GM04504 (cell line): ENCODE measurements at regions not wholly inside any gene's neighbourhood (a gene's known extent, or its start where the extent isn't known, plus 50 kb on each side); places are given as distances from the start of the nearest gene placed in this dataset.
"Not testable (repeated sequence)": the region's sequence is repeated elsewhere in the genome, so short reads cannot be mapped to it uniquely, and the experiment has no call there.

ENCODE experiments used
- DNase-seq: peaks from one replicate; pipeline ENCODE4 v3.0.0-alpha.2; 2012; ENCODE audit warnings: low read depth

DNA sequence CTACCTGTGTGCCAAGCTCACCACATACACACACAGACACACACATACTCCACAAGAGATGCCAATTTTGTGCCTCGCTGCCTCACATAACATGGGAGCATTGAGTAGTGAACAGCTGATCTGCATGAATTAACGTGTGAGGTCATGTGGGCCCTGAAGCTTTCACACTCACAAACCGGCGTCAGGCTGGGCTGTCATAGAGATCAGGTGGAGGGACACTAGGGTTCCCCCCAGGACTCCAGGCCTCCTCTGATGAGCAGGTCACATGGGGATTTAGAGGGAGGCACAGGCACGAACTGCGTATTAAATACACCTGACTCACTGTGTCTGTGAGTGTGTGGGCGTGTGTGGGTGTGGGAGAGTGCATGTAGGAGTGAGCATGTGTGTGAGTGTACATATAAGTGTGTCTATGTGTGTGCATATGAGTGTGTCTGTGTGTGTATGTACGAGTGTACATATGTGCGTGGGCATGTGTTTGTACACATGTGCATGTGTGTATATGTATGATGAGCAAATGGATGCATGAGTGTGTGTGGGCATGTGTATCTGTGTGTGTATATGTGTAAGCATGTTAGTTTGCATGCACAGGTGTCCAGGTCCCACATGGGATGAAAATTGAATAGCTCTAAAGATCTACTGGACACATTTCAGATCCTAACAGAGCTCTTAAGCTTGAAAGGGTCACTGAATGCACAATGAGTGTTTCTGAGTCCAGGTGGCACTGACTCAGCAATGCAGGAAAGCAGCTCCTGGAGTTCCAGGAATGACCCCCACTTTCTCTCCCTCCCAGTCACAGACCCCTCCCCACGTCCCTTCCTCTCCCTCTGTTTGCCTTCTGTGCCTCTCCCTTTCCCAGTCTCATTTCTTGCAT lies 336.6 kb downstream of the PREX1 start:
- no peak for DNase-seq

DNA sequence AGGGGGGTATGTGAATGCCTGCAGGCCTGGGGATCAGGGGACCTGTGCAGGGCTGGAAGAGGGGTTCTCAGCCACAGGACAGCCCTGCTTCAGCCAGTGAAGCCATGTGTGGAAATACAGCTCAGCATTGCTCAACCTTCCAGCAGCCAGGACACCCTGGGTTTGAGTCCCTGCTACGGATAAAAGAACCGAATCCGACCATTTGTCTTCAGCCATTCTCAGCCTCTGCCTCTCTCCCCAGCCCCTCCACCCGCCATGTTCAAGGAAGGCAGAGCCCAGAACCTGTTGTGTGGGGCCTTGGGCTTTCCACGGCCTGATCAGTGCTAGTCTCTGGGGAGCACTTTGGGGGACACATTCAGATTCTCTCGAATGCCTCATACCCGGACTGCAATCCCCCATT lies 337.5 kb downstream of the PREX1 start:
- not testable (repeated sequence) for DNase-seq

DNA sequence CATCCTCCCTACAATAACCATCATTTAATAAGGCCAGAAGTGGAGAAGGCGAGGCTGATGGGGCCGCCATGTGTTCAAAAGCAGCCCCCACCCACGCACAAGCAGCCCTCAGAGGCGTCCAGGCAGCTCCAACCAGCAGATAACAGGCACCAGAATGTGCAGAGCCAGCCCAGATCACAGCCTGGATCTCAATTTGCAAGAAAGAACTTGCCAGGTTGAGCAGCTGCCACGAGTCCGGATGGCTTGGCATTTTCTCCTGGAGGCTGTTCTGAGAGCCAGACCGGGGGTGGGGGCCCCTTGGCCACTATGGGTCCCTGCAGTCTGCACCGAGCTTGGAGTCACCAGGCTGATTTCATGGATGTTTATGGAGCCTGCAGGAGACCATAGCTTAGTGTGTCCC lies 338.1 kb downstream of the PREX1 start:
- no peak for DNase-seq

DNA sequence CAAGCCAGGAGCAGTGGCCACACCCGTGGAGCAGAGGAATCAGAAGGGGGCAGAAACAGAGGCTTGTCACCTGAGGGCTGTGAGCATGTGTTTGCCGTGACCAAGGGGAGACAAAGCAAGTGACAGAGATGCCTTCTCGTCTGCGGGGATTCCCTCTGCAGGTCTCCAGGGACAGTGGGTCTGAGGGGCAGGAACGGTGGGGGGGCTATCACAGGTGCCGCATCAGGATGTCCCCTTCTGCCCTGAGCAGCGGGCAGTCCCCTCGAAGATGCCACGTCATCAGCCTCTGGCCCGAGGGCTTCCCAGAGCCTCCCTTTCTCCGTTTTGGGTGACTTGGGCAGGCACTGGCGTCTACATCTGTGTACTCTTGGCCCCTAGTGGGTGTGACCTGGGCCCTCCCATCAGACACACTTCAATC lies 338.7 kb downstream of the PREX1 start:
- no peak for DNase-seq

DNA sequence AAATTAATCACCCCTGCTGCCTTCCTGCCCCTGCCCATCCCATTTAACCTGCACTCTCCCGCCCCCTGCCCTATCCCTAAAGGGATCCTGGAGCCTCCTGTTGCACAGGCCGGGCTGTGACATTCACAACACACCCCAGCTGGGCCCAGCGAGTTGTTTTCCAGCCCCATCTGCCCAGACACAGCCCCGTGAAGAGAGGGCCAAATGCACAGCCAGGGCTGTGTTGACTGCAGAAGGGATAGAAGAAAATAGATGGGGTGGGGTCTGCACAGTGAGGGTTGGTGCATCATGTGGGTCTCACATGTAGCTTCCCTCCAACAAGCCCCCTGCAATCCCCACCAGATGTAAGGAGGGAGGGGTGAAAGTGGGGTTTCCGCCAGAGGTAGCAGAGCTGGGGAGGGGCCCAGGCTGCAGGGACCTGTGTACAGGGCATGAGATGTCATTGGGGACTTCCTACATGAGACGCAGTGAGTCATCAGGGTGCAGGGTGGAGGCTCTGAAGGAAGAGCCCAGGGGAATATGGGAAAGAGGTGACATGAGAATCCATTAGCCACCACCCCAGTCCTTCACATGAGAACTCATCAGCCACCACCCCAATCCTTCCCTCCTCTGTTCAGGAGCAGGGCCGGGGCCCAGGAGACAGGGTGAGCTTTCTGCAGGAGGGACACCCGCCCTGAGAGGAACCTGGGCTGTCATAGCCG lies 339.3 kb downstream of the PREX1 start:
- not testable (repeated sequence) for DNase-seq

DNA sequence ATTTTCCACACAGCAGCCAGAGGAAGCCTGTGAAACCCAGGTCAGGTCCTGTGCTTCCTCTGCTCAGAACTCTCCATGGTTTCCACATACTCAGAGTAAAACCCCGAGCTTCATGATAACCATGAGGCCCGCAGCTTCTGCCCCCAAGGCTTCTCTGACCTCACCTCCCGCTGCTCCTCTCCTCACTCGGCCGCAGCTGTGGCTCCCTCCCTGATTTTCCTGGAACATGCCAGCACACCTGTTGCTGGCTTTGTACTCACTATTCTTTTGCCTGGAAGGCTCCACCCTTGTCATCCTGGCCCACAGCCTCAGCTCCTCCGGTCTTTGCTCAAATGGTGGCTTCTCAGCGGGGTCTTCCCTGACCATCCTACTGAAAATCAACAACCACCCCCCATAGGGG lies 341.7 kb downstream of the PREX1 start:
- no peak for DNase-seq

DNA sequence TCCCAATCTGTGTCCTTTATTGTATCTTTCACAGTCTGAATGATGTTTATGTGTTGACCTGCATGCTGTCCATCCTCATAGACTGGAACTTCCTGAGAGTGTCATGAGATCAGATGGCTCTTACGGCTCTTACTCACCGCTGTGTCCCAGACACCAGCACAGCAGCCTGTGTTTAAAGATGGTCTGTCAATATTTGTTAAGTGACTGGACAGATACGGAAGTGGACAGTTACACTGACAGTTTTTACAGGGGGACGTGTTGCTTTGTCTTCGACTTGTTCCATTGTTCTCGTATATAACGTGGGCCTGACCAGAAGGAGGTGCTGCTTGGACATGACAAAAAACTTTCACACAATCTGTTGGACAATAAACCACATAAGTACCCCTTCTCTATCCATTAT lies 342.6 kb downstream of the PREX1 start:
- not testable (repeated sequence) for DNase-seq

DNA sequence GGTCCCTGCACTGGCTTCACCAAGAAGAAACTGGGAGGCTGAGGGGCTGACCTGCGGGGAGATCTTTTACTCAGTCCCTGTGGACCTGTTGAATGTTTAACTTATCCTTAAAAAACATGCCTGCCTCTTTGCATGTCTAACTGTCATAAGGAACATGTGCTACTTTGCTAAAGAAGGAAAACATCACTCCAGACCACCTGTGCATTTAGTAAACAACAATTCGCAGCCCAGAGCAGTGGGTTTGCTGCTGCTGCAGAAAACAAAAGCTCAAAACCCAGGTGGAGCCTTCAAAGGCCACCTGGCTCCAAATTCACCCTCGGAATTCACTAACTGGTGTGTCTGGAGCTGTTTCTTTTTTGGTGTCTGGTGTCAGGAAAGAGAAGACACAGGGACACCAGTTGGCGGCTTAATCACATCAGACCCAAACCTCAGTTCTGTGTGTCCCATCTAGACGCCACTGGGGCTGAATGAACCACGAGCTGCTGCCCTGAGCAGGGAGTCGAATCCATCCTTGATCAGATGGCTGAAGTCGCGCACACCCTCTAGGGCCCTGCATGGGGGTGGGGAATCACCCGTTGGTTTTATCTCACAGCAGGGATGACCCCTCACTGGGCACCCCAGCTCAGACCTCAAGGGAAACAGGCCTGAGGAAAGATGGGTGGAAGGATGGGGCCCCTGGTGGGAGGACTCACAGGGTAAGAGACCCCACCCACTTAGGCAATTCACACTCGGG lies 344.3 kb downstream of the PREX1 start:
- DNase-seq = no peak

DNA sequence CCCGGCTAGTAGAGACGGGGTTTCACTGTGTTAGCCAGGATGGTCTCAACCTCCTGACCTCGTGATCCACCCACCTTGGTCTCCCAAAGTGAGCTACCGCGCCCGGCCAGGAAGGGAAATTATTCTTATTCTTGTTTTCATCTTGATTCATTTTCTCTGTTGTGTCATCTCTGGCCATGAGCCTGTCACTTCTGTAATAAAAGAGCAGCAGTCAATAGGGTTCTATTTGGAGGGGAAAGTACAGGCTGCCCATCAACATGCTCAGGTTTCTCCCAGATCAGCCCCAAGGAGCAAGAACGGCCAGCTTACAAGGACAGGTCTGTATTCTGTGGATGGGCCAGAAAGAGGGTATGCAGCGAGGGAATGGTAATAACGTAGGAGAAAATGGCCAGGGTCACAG lies 345.0 kb downstream of the PREX1 start:
- no peak for DNase-seq

DNA sequence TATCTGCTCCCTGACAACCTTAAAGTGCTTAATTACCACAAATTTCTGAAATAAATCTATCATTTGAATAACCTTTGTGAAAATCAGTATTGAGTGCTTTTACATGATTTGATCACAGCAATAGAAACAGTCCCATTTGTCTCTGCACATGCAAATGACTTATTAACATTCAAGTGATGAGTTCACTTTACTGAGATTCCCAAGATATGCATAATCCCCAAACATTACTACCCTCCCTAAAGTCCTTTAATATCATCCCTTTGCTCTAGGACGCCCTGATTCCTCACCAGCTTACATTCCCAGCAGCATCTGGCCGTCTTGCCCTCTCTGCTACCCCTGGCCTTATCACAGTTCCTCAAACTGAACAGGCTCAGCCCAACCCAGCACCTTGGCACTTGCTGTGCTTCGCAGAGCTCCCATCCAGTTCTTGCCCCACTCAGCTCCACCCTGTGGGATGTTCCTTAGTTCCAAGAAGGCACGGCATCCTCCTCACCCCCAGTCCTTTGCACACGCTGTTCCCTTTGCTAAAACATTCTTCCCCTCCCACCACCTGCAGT lies 347.5 kb downstream of the PREX1 start:
- no peak for DNase-seq

DNA sequence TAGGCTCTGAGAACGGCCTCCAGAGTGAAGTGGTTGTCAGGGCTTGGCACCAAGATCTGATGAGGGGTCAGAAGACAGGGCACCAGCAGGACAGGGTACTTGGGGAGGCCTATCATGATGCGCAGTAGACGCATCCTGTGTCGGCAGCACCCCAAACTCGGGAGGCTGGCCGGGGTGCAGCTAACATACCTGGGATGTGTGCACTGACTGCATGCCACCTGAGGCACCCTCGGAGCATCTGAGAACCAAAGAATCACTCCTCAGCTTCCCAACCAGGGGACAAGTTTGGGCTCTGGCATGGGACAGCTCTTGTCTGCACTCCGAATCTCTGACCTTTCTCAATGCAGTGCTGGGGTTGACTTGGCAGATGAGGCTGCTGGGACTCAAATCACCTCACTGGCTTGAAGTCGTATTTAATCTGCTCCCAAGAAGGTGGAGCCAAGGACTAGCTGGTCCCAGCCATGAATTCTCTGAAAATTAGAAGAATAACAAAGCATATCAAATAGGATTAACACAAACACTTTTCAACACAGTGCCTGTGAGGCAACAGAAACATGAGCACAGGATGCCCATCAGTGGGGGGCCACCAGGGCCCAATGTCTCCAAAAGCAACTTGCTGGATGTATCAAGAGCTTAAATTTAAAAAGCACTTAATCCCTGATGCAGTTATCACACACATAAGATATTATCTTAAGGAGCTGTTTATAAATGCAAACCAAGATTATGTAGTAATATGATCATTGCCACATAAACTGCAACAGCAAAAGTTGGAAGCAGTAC lies 348.8 kb downstream of the PREX1 start:
- DNase-seq = no peak

DNA sequence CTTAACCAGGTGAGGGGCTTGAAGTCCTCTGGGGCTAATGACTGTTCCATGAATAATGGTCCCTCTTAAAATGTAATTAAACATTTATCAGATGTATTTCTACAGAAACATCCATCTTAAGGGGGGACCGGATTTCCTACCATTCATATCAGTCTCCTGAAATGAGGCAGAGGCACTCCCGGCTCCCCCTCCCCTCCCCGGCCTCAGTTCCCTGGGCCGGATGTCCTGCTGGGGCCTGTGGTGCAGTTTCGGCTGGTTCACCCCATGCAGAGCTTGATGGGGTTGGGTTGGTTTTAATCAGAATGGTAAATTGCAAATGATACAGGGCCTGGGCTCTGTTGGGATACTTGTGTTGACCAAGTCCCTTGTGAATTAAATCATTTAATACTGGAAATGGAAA lies 349.4 kb downstream of the PREX1 start:
- no peak for DNase-seq

DNA sequence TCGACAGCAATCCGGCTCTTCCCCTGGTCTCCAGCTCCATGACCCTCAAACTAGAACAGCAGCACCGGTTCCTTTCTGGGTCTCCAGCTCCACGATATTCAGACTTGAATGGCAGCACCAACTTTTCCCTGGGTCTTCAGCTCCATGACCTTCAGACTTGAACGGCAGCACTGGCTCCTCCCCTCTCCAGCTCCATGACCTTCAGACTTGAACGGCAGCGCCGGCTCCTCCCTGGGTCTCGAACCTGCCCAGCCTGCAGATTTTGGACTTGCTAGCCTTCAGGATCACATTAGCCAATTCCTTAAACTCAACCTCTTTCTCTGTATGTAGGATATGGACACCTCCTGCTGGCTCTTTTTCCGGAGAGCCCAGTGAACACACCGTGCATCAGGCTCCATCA lies 350.9 kb downstream of the PREX1 start:
- DNase-seq = no peak

DNA sequence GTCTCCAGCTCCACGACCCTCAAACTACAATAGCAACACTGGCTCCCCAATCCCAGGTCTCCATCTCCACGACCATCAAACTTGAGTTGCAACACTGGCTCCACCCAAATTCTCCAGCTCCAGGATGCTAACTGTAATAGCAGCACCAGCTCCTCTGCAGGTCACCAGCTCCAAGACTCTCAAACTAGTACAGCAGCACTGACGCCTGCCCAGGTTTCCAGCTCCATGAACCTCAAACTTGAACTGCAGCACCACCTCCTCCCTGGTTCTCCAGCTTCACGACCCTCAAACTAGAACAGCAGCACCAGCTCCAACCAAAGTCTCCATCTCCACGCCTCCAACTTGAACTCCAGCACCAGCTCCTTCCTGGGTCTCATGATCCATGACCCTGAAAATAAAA lies 353.8 kb downstream of the PREX1 start:
- DNase-seq = no peak

DNA sequence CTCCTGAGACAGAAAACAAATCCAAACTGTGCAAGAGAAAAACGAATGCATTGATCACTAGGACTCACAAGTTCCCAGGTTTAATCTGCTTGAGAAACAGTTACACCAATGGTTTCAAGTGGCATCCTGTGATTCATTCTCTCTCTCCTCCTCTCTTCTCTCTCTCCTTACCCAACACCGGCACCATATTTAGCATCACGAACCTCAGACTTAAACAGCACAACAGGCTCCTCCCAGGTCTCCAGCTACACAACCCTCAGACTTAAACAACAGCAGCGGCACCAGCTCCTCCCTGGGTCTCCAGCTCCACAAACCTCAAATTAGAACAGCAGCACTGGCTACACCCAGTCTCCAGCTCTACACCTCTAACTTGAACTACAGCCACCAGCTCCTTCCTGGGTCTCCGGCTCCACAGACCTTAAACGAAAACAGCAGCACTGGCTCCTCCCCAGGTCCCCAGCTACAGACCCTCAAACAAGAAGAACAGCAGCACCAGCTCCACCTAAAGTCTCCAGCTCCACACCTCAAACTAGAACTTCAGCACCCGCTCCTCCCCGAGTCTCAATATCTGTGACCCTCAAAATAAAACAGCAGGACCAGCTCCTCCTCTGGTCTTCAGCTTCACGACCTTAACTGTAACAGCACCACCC lies 355.9 kb downstream of the PREX1 start:
- no peak for DNase-seq

DNA sequence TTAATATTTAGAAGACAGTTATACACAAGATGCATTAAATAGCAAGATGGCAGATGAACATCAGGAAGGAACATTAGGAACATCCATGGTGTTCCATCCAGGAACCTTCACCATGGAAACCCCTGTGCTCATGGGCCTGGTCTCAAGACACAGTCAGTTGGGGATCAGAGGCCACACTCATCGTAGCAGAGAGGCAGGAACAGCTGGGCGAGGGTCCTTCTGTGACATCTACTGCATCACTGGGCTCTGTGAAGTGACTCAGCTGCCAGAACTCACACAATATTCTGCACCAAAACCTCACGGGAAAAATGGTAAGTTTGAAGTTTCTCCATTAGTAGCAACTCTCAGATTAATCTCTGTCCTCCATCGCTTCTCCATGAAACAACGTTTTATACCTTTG lies 356.6 kb downstream of the PREX1 start:
- DNase-seq = no peak

DNA sequence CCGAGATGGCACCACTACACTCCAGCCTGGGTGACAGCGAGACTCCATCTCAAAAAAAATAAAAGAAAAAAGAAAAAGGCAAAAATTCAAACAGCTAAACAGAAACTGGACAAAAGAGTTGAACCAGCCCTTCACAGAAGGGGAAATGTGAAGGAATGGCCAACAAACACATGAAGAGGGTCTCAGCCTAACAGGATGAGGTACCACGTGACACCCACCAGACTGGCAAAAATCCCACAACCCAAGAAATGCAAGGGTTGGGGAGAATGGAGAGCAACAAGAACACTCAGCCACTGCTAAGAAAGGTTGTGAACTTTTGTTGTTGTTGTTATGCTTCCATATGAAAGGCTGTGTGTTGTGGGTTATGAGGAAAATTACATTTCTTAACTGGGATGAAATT lies 357.7 kb downstream of the PREX1 start:
- DNase-seq = no peak

DNA sequence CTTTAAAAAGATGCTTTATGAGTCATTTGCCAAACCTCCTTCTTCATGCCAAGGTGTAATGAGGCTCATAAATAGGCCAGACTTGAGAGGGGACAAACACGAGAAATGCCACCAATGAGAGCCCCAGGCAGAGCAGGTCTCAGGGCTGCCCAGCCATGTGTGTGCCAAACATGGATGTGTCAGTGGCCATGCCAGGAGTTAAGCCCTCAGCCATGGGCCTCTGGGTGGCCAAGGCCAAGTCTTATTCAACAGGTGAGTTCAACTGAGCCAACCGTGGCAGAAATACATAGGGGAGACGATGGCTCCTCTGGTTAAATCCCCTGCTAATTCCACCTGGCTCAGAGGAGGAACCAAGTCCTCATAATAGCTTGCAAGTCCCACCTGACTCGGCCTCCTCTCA lies 358.8 kb downstream of the PREX1 start:
- no peak for DNase-seq

DNA sequence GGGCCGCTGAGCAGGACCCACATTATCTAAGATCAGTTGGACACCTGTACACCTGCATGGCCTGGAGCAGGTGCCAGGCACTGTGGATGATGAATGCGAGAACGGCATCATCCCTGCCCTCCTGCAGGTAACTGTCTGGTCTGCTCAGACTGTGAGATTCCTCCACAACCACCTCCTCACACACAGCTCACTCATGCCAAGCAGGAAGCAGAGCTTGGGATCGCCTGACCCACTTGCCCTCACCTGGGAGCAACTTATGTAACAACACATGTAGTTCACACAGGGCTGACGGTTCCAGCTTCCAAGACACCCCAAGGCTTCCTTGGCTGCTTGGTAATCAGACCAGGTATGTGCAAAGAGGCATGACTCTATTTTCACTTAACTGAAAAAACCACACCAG lies 359.2 kb downstream of the PREX1 start:
- no peak for DNase-seq

DNA sequence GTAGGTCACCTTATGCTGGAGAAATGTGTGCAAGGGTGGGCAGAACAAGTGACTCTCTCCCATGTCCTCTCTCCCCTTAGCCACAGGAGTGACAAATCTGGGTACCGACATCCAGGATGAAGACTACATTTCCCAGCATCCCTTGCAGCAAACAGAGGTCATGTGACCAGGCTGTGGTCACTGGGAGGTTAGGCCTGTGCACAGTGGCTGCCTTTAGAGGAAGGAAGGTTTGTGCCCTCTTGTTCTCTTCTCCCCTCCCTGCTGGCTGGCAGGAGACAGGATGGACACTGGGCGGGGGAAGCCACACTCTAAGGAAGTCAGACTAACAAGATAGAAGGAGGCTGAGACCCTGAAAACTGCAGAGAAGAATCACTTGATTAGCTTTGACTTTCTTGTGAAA lies 360.2 kb downstream of the PREX1 start:
- DNase-seq = no peak

DNA sequence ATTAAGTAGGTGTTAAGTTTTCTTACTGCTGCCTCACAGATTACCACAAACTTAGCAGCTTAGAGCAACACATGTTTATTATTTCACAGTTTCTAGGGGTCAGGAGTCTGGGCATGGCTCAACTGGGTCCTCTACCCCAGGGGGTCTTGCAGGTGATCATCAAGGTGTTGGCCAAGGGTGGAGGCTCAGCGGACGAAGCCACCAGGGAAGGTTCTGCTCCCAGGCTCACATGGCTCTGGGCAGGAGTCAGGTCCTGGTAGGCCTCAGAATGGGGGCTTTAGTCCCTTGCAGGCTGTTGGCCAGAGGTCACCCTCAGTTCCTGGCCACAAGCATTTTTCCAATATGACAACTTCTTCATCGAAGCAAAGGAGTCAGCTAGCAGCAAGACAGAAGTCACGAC lies 362.5 kb downstream of the PREX1 start:
- no peak for DNase-seq
